H1 (cell line): ENCODE measurements at regions not wholly inside any gene's neighbourhood (a gene's known extent, or its start where the extent isn't known, plus 50 kb on each side); places are given as distances from the start of the nearest gene placed in this dataset.

Experiments
- CEBPB ChIP-seq: IDR thresholded peaks from 2 replicates; pipeline ENCODE4 v1.6.1; 2012; ENCODE audit warnings: low read depth, low read length
- EP300 ChIP-seq, 2 experiments: IDR thresholded peaks; 1 replicate in 1 of 2; 2 replicates in 1 of 2; pipeline ENCODE4 v1.6.1; 2011 to 2012; ENCODE audit warnings: low read depth in 2 of 2, low read length in 2 of 2, mild to moderate bottlenecking in 2 of 2, borderline replicate concordance in 1 of 2, inconsistent platforms in 1 of 2, moderate library complexity in 1 of 2
- POLR2A ChIP-seq, 2 experiments: IDR thresholded peaks; 1 replicate in 1 of 2; 2 replicates in 1 of 2; pipeline ENCODE4 v1.6.1; 2011; ENCODE audit warnings: low read depth in 2 of 2, low read length in 2 of 2, mild to moderate bottlenecking in 2 of 2; ENCODE audit errors: control extremely low read depth in 1 of 2
- SIX5 ChIP-seq: IDR thresholded peaks from 2 replicates; pipeline ENCODE4 v1.6.1; 2011; ENCODE audit warnings: mild to moderate bottlenecking, low read depth, low read length
- SP1 ChIP-seq: IDR thresholded peaks from 2 replicates; pipeline ENCODE4 v1.6.1; 2011; ENCODE audit warnings: low read depth, low read length
- TAF1 ChIP-seq: IDR thresholded peaks from 2 replicates; pipeline ENCODE4 v1.6.1; 2011; ENCODE audit warnings: mild to moderate bottlenecking, low read depth, low read length
- TF ChIP-seq, protein P1 (sequence below), 3 experiments: IDR thresholded peaks; 1 replicate in 2 of 3; 2 replicates in 1 of 3; pipeline versions ENCODE4 v1.5.1 to v1.6.1; 2011; ENCODE audit warnings: low read length in 3 of 3, mild to moderate bottlenecking in 3 of 3, inconsistent platforms in 2 of 3, low read depth in 1 of 3, moderate library complexity in 1 of 3; ENCODE audit not compliant: insufficient read depth in 1 of 3; ENCODE audit errors: control extremely low read depth in 1 of 3

DNA sequence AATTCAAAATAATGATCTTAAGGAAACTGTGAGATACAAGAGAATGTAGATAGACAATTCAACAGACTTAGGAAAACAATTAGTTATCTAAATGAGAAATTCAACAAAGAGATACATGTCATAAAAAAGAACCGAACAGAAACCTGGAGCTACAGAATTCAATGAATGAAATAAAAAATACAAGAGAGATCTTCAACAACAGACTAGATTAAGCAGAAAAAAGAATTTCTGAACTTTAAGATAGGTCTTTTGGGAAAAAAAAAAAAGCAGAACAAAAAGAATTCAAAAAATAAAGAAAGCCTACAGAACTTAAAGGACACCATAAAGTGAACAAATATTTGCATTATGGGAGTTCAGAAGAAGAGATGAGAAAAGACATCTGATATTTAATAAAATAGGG, 129.1 kb upstream of the FOXK1 start:
- no peak for TF ChIP-seq CEBPB
- TF ChIP-seq EP300 (IDR thresholded peaks at IDR 0.05; ENCODE audit: borderline replicate concordance in 1 of 2, low read depth in 2 of 2, low read length in 2 of 2): no peak
- TF ChIP-seq, protein P1, sequence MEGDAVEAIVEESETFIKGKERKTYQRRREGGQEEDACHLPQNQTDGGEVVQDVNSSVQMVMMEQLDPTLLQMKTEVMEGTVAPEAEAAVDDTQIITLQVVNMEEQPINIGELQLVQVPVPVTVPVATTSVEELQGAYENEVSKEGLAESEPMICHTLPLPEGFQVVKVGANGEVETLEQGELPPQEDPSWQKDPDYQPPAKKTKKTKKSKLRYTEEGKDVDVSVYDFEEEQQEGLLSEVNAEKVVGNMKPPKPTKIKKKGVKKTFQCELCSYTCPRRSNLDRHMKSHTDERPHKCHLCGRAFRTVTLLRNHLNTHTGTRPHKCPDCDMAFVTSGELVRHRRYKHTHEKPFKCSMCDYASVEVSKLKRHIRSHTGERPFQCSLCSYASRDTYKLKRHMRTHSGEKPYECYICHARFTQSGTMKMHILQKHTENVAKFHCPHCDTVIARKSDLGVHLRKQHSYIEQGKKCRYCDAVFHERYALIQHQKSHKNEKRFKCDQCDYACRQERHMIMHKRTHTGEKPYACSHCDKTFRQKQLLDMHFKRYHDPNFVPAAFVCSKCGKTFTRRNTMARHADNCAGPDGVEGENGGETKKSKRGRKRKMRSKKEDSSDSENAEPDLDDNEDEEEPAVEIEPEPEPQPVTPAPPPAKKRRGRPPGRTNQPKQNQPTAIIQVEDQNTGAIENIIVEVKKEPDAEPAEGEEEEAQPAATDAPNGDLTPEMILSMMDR (IDR thresholded peaks at IDR 0.05; ENCODE audit: control extremely low read depth in 1 of 3, insufficient read depth in 1 of 3, low read depth in 1 of 3, low read length in 3 of 3): no peak
- TF ChIP-seq TAF1: no peak
- TF ChIP-seq SP1: no peak
- no peak for TF ChIP-seq SIX5
- no peak for TF ChIP-seq POLR2A (IDR thresholded peaks at IDR 0.05; ENCODE audit: control extremely low read depth in 1 of 2, low read depth in 2 of 2, low read length in 2 of 2)
